ENCODE measurements at regions not wholly inside any gene's neighbourhood (a gene's known extent, or its start where the extent isn't known, plus 50 kb on each side); places are given as distances from the start of the nearest gene placed in this dataset.

DNA sequence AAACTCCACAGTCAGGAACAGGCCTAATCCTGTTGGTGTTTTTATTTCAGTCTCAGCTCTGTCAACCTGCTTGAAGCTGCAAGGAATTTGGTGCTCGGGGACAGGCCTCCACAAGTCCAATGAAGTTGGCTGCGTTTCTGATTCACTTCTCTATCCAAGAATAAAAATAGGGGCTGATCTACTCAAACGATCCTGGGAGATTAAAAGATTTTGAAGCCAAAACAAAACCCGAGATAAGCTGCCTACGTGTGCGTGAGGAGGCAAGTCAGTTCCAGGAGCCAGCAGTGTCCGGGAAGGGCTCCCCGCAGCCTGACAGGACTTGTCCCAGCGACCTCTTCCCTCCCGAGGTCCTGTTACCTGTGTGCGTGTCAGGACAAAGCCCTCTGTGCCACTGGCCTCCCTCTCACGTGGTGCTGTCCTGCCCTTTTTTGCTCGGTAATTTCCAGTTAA, 98.0 kb downstream of the ETS2 start:
- no peak overlapping the region for H2BK15ac ChIP-seq (ENCODE audit: low read depth, low read length)
- DNase-seq, result no peak
- H3K56ac ChIP-seq (ENCODE audit: insufficient read length, low read depth, low read length), result no peak overlapping the region
- no peak overlapping the region for H3K18ac ChIP-seq (ENCODE audit: insufficient read length, low read depth, low read length)
- no peak overlapping the region for H3K4me2 ChIP-seq (ENCODE audit: insufficient read depth, insufficient read length, low read length)
- no peak overlapping the region for H4K8ac ChIP-seq (replicated peaks; ENCODE audit: insufficient read length, low read depth, low read length)
- H3K23ac ChIP-seq (ENCODE audit: insufficient read length, low read depth, low read length), result no peak overlapping the region
- H3K4ac ChIP-seq (ENCODE audit: low read depth, low read length), result no peak overlapping the region
- peaks cover 11 to 22% of the 10 kb centered on the region in 2 experiments for H3K4me1 Mint-ChIP-seq
- H3K23me2 ChIP-seq (ENCODE audit: insufficient read length, low read depth, low read length, poor library complexity, severe bottlenecking), result no peaks in the 10 kb centered on the region
- no peak overlapping the region for H2AFZ ChIP-seq (ENCODE audit: low read length)
- H4K20me1 ChIP-seq (ENCODE audit: control insufficient read depth, insufficient read depth, insufficient read length), result no peaks in the 10 kb centered on the region
- peaks cover 6% of the 10 kb centered on the region for H3K27me3 Mint-ChIP-seq (ENCODE audit: low read depth)
- H3K36me3 Mint-ChIP-seq (ENCODE audit: insufficient read depth in 1 of 3, low read depth in 3 of 3), result peaks cover 0 to 5% (median 0%) of the 10 kb centered on the region in 3 experiments; a peak in 2 of 7 replicates
- peak overlapping the region in 1 of 3 experiments; percentile 18; a peak in 1 of 7 replicates for H3K27ac Mint-ChIP-seq
- no peak overlapping the region for H3K4me3 Mint-ChIP-seq
- H3K9me3 Mint-ChIP-seq, result peaks cover 0 to 2% of the 10 kb centered on the region in 2 experiments; a peak in 2 of 5 replicates
- no peak overlapping the region for H4K5ac ChIP-seq (ENCODE audit: insufficient read length, low read depth, low read length)
- H3K79me2 ChIP-seq (ENCODE audit: insufficient read depth, low read length), result no peaks in the 10 kb centered on the region
- H2BK20ac ChIP-seq (ENCODE audit: low read depth, low read length, poor library complexity, severe bottlenecking), result no peak overlapping the region
- H2AK5ac ChIP-seq (ENCODE audit: insufficient read length, low read length), result no peak overlapping the region
- TF ChIP-seq, protein P1, sequence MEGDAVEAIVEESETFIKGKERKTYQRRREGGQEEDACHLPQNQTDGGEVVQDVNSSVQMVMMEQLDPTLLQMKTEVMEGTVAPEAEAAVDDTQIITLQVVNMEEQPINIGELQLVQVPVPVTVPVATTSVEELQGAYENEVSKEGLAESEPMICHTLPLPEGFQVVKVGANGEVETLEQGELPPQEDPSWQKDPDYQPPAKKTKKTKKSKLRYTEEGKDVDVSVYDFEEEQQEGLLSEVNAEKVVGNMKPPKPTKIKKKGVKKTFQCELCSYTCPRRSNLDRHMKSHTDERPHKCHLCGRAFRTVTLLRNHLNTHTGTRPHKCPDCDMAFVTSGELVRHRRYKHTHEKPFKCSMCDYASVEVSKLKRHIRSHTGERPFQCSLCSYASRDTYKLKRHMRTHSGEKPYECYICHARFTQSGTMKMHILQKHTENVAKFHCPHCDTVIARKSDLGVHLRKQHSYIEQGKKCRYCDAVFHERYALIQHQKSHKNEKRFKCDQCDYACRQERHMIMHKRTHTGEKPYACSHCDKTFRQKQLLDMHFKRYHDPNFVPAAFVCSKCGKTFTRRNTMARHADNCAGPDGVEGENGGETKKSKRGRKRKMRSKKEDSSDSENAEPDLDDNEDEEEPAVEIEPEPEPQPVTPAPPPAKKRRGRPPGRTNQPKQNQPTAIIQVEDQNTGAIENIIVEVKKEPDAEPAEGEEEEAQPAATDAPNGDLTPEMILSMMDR (conservative IDR thresholded peaks at IDR 0.05), result no peak
- no peaks in the 10 kb centered on the region for H3K79me1 ChIP-seq (ENCODE audit: insufficient read depth, low read depth, low read length, poor library complexity, severe bottlenecking)
- no peaks in the 10 kb centered on the region for H3K27me3 ChIP-seq (ENCODE audit: insufficient read depth, low read length)
- no peak overlapping the region for H4K91ac ChIP-seq (ENCODE audit: insufficient read length, low read depth, low read length)
- no peak overlapping the region for H3T11ph ChIP-seq (ENCODE audit: low read length)
- no peak overlapping the region for H2BK5ac ChIP-seq (ENCODE audit: insufficient read length, low read length)
- no CpG with 5 or more reads among the region's 13 CpGs for WGBS (ENCODE audit: extremely low coverage, insufficient read length, low lambda C conversion rate)
- H2BK120ac ChIP-seq (ENCODE audit: low read depth, low read length, poor library complexity, severe bottlenecking), result no peak overlapping the region
- H3K14ac ChIP-seq (ENCODE audit: insufficient read depth, low read length), result no peak overlapping the region
- no peak overlapping the region for H2BK12ac ChIP-seq (ENCODE audit: insufficient read length, low read depth, low read length)
- H3K9ac ChIP-seq (ENCODE audit: extremely low read depth, insufficient read length, low read length), result no peak overlapping the region
- H3K4me1 ChIP-seq (ENCODE audit: insufficient read depth, low read length), result no peaks in the 10 kb centered on the region
- H3K9me3 ChIP-seq (ENCODE audit: control insufficient read depth, low read depth, low read length), result no peaks in the 10 kb centered on the region
- no peak overlapping the region for H3K27ac ChIP-seq (ENCODE audit: insufficient read length, low read depth, low read length)
